IMR-90 (cell line): ENCODE measurements at regions not wholly inside any gene's neighbourhood (a gene's known extent, or its start where the extent isn't known, plus 50 kb on each side); places are given as distances from the start of the nearest gene placed in this dataset.

Experiments
- CEBPB ChIP-seq: IDR thresholded peaks from 2 replicates; pipeline ENCODE4 v1.6.1; 2012; ENCODE audit warnings: low read depth, low read length, improper control_type of control experiment
- CHD1 ChIP-seq: IDR thresholded peaks from 2 replicates; pipeline ENCODE4 v1.6.1; 2012; ENCODE audit warnings: low read depth, low read length, improper control_type of control experiment
- FOS ChIP-seq: fragments of 150-350 bp; IDR thresholded peaks from 2 replicates; pipeline ENCODE4 v1.6.1; 2016; ENCODE audit warnings: low read depth, low read length
- MXI1 ChIP-seq: IDR thresholded peaks from 2 replicates; pipeline ENCODE4 v1.6.1; 2012; ENCODE audit warnings: low read depth, mild to moderate bottlenecking, low read length, moderate library complexity, borderline replicate concordance
- POLR2A ChIP-seq: IDR thresholded peaks from 2 replicates; pipeline ENCODE4 v1.6.1; 2012; ENCODE audit warnings: mild to moderate bottlenecking, low read depth, low read length
- RAD21 ChIP-seq: IDR thresholded peaks from 2 replicates; pipeline ENCODE4 v1.6.1; 2012; ENCODE audit warnings: low read length, improper control_type of control experiment
- RFX5 ChIP-seq: IDR thresholded peaks from 2 replicates; pipeline ENCODE4 v1.8.0; 2012; ENCODE audit warnings: low read depth, mild to moderate bottlenecking, low read length, moderate library complexity
- SMC3 ChIP-seq: fragments of 150-350 bp; IDR thresholded peaks from 2 replicates; pipeline ENCODE4 v1.6.1; 2016; ENCODE audit warnings: low read depth, mild to moderate bottlenecking, antibody characterized with exemption, low read length, moderate library complexity
- TF ChIP-seq, protein P1 (sequence below): conservative IDR thresholded peaks from 2 replicates; pipeline ENCODE4 v1.5.1; 2012; ENCODE audit warnings: mild to moderate bottlenecking, low read depth, low read length, improper control_type of control experiment
- TF ChIP-seq, protein P2 (sequence below): fragments of 150-350 bp; IDR thresholded peaks from 2 replicates; pipeline ENCODE4 v1.6.1; 2017; ENCODE audit warnings: mild to moderate bottlenecking, antibody characterized with exemption, low read length, low read depth

DNA sequence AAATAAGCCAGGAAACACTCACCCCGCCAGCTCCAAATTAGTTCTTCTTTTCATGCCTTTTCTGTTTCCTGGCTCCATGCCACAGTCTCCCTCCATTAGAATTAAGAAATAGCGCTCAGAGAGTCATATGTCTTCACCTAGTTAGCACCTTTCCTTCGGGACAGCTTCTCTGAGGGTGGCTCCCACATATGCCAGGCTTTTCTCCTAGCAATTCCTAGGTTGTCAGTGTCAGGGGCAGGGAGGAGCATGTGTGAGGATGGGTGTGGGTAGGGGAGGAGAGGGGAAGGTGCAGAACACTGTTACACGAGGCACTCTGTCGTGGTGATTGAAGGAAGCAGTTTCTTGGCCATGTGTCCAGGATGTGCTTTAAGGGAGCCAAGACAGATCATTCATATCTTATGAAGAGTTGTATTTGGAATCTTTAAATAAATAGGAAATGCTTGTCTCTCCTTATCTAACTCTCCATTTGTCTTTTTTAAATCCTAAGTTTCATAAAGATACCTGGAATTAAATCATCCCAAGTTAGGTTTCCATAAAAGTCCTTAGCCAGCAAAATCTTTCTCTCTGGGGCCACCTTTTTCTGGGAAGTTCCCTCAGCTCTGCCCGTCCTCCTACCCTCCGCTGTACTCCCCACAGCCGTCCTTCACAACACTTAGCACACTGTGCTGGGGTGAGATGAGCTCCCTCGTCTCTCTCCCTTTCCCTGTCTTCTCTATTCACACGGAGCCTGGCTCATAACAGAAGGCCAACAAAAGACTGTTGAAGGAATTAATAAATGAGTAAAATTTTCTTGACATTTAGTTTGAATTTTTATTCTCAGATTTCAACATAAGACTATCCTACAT is 361.0 kb downstream of the CD83 start:
- TF ChIP-seq, protein P1, sequence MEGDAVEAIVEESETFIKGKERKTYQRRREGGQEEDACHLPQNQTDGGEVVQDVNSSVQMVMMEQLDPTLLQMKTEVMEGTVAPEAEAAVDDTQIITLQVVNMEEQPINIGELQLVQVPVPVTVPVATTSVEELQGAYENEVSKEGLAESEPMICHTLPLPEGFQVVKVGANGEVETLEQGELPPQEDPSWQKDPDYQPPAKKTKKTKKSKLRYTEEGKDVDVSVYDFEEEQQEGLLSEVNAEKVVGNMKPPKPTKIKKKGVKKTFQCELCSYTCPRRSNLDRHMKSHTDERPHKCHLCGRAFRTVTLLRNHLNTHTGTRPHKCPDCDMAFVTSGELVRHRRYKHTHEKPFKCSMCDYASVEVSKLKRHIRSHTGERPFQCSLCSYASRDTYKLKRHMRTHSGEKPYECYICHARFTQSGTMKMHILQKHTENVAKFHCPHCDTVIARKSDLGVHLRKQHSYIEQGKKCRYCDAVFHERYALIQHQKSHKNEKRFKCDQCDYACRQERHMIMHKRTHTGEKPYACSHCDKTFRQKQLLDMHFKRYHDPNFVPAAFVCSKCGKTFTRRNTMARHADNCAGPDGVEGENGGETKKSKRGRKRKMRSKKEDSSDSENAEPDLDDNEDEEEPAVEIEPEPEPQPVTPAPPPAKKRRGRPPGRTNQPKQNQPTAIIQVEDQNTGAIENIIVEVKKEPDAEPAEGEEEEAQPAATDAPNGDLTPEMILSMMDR, result no peak
- TF ChIP-seq, protein P2, sequence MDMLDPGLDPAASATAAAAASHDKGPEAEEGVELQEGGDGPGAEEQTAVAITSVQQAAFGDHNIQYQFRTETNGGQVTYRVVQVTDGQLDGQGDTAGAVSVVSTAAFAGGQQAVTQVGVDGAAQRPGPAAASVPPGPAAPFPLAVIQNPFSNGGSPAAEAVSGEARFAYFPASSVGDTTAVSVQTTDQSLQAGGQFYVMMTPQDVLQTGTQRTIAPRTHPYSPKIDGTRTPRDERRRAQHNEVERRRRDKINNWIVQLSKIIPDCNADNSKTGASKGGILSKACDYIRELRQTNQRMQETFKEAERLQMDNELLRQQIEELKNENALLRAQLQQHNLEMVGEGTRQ, result no peak
- TF ChIP-seq POLR2A (no peak), RAD21 (no peak), RFX5 (no peak), FOS (no peak), SMC3 (no peak), MXI1 (no peak), CHD1 (no peak), CEBPB (no peak)
